ENCODE measurements at regions not wholly inside any gene's neighbourhood (a gene's known extent, or its start where the extent isn't known, plus 50 kb on each side); places are given as distances from the start of the nearest gene placed in this dataset.

DNA sequence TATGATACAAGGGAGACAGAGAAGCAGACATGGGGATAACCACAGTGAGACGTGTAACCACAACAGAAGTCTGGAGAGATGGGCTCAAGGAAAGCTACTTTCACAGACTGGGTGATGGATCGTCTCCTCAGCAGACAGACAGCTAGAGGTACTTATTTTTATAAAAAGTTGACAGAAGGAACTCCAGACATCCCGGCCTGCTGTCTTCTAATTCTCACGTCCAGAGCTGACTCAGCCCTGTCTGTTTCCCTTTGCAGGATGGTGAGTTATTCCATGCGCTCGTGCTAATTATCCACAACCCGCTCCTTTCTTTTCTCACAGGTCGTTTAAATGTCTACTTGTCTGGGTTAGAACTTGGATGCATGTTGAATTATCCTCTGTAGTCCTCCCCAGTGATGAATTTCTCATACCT, 304.5 kb downstream of the CWC27 start:
- TF ChIP-seq, protein P1, sequence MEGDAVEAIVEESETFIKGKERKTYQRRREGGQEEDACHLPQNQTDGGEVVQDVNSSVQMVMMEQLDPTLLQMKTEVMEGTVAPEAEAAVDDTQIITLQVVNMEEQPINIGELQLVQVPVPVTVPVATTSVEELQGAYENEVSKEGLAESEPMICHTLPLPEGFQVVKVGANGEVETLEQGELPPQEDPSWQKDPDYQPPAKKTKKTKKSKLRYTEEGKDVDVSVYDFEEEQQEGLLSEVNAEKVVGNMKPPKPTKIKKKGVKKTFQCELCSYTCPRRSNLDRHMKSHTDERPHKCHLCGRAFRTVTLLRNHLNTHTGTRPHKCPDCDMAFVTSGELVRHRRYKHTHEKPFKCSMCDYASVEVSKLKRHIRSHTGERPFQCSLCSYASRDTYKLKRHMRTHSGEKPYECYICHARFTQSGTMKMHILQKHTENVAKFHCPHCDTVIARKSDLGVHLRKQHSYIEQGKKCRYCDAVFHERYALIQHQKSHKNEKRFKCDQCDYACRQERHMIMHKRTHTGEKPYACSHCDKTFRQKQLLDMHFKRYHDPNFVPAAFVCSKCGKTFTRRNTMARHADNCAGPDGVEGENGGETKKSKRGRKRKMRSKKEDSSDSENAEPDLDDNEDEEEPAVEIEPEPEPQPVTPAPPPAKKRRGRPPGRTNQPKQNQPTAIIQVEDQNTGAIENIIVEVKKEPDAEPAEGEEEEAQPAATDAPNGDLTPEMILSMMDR (IDR thresholded peaks at IDR 0.05 in 8 of 11, conservative IDR thresholded peaks at IDR 0.05 in 3 of 11), result no peak
- TF ChIP-seq POLR2A (IDR thresholded peaks at IDR 0.05) (no peak), POLR2AphosphoS5 (IDR thresholded peaks at IDR 0.05) (no peak)

All from spleen (tissue), 7 donors.